Stimulated activated CD4-positive, alpha-beta T cell treated with anti-CD3 and anti-CD28 coated beads, Interleukin-4, amount 100 ng/mL, for 24 hours (primary cell): ENCODE measurements at regions not wholly inside any gene's neighbourhood (a gene's known extent, or its start where the extent isn't known, plus 50 kb on each side); places are given as distances from the start of the nearest gene placed in this dataset.

Experiments used
- DNase-seq: peaks from one replicate; pipeline ENCODE4 v3.0.0-alpha.2; 2020

DNA sequence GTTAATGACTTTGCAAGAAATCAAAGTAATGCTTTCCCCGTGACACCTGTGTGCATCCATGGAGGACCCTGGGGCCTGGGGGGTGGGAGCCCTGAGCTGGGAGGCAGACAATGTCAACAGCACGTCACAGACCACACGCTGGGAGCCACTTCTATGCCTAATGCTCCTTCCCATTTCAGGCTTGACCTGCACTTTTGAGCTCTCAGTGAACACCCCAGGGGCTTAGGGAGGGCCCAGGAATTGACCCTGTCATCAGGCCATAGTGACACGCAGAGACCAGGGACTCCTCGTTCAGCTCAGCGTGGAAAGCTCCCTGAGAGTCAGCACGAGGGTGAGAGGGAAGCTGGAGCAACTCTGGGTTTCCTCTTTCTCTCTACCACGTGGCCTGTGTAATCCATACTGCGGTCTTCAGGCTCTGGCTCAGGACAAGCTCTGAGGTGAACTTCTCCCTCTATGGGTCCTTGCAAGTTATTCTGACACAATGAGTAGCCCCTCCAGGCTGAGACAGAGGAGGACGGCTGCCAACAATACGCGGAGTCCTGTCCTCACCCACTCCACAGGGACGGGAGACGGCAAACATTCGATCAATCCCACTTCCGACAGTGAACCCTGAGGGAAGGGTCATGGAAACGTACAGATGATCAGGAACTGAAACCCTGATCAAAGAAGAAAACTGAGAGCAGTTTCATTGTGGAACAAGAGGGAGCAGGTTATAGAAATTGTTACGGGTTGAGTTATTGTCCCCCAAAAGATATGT, 130.8 kb upstream of the IRX4 start:
- DNase-seq, result no peak

DNA sequence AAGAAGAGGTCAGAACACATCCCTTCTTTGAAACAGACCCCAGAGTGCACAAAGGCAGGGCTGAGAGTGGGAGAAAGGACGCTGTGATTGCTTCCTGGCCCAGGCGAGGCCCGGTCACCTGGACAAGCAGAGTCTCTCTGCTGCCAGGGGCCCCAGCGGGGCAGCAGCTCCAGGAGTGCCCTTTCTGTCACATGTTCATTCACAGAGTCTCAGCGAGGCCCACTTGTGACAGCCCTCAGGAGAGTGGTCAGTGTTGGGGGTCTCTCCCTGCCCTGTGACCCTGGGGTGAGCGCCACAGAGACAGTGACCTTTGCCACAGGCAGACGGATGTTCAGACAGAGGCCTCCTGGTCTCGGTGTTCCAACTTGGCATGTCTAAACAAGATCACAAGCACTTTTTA, 130.2 kb upstream of the IRX4 start:
- no peak for DNase-seq

DNA sequence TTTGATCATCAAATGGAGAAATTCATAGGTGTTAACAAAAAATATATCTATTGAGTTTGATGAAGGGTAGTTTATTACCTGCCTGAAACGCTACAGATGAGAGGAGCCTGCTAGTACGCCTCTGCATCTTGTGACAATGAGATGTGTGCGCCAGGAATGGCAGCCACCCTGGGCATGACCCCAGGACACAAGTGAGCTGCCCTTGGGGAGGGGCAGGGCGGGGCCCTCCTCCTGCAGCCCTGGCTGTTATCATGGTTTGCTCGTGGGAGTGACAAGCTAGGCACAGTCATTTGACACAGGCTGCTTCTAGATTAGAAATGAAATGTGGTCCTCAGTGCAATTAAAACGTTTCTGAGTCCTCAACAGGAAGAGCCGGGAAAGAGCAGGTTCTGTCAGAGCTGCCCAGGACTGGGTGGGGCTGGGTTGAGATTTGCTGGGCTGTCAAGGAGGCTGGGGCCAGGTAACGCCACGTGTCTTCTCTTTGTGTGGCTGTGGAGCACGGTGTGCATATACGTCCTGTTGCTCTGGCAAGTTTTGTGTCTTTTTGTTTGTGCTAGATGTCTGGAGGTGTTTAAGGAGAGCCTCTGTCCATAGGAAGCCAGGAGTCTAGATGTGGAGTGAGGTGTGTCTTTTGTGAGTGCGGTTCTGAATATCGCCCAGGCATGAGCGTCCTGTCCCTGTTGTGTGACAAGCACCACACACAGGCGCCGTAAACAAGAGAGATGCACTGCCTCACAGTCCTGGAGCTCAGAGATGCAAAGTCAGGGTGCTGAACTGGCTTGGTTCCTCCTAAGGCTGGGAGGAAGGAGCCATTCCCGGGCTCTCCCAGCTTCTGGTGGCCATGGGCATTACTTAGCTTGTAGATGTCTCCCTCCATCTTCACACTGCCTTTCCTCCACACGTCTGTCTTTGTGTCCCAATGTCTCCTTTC, 129.0 kb upstream of the IRX4 start:
- no peak for DNase-seq

DNA sequence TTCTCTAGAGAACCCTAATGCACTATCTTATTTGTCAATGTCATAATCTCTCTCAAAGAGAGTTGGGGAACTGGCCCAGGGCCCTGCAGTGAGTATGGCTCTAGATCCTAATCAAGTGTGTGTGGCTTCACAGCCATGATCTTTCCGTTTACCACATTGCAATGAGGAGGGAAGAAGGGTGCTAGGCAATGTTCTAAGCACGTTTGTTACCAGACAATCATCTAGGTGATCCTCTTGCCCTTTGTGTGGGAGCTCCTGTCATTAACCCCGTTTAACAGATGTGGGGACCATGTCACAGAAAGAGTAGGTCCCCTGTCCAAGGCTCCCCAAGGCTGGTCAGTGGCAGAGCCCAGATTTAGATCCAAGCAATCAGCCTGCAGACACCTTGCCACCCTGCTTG, 128.2 kb upstream of the IRX4 start:
- no peak for DNase-seq

DNA sequence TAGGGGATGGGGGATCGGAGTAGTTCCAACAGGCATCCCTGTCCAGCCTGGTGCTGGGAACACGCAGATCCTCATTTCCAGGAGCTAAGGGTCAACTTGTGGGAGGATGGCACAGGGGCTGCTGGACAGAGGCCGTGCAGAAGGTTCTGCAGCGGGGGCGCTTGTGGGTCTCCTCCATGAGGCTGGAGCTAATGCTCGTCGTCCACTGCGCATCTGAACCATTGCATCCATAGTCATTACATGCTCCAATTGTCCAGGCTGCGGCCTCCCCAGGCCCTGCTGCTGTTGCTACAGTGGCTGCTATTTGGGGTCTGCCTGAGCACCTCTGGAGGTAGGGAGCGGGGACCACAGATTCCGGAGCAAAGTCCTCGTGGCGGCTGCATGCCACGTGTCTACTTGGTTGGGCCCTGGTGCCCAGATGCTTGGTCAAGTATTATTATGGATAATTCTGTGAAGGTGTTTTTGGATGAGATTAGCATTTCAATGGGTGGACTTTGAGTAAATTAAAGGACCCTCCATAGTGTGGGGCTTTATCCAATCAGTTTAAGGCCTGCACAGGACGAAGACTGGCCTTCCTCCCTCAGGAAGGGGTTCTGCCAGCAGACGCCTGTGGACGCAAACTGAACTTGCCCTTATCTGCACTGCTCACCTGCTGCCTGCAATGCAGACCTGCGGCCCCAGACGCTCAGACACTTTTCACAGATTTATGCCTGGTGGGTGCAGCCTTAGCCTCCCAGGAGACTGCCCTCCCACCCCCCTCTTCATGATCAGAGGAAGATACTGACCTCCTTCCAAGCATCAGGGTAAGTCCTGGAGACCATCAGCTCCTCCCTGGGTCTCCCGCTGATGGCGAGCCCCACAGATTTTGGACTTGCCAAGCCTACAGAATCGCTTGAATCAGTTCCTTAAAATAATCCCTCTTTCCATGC, 127.5 kb upstream of the IRX4 start:
- no peak for DNase-seq

DNA sequence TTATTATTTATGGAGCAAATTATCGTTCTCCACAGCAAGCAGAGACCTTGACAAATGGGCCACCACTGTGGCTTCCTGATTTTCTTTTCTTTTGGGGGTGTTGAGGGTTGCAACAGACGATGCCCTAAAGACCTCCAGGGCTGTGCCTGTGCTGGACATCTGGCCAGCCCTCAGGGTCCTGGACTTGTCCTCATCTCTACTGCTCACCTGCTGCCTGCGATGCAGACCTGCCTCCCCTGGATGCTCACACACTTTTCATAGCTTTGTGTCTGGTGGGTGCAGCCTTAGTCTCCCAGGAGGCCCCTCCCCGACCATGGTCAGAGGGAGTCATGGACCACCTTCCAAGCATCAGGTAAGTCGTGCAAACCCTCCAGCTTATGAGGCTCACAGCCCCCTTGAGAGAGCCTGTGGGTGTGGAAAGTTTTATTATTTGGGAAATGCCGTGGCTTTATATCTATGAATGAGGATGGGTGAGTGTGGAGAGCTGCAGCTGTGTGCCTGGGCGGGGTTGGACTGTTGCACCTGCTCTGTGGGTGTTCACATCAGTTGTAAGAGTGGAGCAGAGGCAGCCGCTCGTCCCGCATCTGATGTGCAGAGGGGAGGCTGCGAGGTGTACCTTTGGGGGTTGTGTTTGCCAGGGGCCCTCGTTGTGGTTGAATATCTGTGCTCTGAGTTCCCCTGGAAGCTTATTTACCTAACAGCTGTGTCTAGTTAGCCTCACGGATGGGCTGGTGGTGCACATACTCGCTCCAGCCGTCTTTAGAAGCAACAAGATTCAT, 126.3 kb upstream of the IRX4 start:
- no peak for DNase-seq

DNA sequence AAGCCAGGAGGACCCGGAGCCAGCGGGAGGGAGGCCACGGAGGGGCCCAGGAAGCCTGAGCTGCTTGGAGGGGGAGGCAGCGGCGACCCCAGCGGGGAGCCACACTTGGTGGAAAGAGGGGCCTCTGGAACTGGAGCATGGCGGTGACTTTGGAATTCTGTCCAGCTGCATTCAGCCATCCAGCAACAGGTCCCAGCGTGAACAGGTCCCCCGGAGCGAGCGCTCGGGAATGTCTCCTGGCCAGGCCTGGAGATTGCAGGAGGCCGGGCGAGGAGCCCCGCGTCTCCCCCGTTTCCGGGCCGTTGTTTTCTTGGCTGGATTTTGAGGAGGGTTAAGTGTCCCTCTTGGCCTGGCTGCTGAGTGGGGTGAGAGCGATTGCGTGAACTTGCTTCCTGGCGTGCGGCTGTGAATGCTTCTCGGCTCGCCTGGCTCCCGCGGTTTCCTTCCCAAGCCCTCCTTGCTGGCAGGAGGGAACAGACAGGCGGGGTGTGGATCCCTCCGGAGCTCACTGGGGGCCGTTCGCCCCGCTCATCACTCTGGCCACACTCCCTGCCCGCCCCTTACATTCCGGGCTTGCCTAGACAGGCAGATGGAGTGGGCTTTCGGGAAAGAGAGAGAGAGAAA, 125.3 kb upstream of the IRX4 start:
- no peak for DNase-seq

DNA sequence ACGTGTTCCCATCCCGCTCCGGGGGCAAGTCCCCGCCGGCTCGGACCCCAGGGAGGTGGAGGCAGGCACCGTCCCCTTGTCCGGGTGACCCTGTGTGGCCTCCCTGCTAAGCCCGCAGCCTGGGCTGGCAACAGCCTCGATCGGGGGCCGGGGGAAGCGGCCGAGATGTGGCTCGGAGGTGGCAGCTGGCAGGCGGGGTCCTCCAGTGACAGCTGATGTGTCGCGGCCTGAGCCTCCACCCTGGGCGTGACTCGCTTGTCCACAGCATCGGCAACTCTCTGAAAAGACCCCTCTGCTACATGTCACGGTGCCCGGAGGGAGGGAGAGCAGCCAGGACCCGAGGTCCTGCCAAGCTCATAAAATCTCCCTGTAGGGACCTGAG, 124.8 kb upstream of the IRX4 start:
- no peak for DNase-seq

DNA sequence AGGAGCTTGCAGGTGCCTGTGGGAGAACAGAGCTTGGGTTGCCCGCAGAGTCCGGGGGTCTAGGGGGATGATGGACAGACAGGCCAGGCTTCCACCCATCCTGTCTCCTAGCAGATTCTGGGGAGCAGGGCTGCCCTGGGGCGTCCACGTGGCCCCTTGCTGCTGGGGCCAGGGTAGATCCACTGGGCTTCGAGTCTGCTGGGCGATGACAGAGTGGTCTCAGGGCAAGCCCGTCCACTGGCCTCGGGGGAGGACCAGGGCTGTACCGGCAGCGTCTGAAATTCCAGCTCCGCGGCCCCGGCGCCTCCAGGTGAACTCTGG, 124.2 kb upstream of the IRX4 start:
- no peak for DNase-seq

DNA sequence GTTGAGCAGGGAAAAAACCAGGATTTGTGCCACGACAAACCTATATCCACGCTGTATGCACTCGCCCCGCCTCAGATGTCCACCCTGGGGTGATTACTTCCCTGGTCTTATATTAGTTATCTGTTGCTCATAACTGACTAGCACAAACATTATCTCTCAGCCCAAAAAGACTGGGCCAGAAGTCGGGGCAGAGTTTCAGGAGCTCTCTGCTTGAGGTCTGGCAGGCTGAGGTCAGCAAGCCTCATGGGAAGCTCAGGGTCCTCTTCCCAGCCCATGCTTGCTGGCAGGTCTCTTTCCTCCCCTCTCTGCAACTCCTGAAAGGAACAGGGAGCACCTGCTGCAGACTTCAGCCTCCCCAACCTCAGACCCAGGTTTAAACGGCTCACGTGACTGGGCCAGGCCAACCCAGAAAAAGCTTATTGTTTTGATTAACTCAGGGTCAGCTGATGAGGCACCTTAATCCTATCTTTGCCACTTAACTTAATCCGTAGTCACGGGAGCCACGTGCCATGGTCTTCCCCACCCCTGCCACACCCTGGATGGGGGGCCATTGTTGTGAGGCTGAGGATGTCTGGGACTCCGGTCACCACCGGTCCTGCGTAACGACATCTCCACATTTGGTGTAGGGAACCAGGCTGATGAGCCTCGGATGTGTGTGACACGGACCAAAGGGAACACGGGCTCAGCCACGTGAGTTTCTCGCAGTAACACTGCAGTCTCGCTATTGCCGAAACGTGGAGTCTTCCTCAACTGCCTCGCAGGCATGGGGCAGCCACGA, 123.7 kb upstream of the IRX4 start:
- no peak for DNase-seq

DNA sequence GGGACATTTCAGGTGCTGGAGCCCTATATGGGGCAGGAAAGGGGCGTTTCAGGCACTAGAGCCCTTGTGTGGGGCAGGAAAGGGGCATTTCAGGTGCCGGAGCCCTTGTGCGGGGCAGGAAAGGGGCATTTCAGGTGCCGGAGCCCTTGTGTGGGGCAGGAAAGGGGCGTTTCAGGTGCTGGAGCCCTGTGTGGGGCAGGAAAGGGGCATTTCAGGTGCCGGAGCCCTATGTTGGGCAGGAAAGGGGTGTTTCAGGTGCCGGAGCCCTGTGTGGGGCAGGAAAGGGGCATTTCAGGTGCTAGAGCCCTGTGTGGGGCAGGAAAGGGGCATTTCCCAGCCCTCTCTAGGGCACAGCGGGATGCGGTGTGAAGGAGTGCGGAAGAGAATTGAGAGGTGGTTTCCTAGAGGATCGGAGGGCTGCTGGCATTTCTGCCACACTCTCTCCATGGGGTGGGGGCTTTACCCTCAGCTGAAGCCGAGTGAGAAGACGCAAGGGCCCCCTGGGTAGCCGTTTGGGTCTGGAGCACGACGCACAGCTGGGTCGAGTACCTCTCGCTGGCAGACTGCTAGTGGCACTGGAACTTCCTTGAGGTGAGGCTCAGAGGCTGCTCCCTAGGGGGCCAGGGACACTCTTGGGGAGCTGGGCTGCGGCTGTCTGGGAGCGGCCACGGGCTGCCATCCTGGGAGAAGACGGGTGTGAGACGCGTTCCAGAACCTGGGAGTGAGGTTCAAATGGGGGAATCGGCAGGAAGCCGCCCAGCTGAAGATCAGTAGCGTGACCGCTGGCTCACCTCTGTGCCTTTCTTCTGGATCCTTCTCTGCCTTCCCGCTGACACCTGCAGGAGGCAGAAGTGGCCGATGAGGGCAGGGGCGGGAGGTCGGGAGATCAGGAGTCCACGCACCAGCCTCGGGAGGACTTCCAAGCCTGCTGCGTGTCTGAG, 122.6 kb upstream of the IRX4 start:
- DNase-seq, result no peak

DNA sequence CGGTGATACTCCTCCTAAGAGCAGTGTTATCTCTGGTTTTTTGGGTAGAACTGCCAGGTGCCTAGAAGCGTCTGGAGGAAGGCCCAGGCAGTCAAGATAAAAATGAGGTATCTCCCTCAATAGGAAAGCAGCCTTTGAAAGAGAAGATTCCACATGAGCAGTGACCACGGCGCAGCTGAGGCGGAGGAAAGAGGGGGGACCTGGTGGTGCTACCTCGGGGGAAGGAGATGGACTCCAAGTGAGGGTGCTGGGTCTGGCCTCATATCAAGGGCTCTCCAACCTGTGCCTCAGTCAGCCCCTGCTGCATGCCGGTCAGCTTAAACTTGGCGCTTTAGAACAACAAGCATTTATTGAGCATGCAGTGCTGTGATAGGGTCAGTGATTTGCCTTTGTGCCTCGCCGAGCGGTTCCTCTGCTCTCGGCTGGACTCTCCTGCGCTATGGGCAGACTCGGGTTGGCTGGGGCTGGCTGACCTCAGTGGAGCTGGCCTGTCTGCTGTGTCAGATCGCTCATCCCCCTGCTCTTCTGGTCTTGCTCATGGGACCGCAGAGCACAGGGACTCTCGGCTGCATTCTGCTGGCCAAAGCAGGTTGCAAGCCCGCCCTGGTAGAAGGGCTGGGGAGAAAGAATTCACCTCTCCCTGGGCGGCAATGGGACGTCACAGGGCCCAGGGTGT, 121.1 kb upstream of the IRX4 start:
- no peak for DNase-seq

DNA sequence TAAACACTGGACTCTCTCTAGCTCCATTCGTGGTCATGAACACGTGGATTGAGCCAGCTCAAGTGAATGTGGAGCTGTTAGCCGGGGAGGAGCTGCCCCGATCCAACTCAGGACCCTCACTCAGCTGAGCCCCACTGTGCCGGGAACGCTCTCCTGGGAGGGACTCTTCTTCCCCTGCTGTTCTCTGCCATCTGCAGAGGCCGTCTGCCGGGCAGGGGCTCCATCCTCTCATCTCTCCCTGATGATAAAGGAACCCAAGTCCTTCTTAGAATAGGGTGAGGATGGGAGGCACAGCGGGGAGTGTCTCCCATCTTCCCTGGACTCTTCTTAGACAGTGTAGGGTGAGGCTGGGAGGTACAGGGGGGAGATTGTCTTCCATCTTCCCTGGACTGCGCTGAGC, 120.5 kb upstream of the IRX4 start:
- DNase-seq, result no peak

DNA sequence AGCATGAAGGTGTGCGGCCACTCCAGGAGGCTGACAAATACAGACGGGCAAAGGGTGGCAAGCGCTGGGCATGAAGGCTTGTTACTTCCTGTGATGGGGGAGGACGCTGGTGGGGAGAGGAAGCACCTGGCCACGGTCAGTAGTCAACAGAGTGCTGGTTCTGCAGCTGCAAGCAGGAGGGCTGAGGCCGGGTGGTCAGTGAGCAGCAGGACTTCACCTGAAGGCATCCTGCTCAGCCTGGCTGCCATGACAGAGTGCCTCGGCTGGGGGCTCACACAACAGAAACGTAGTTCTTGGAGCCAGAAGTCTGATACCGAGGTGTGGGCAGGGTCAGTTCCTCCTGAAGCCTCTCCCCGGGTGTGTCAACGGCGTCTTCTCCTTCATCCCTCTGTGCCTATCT, 118.6 kb upstream of the IRX4 start:
- DNase-seq, result no peak

DNA sequence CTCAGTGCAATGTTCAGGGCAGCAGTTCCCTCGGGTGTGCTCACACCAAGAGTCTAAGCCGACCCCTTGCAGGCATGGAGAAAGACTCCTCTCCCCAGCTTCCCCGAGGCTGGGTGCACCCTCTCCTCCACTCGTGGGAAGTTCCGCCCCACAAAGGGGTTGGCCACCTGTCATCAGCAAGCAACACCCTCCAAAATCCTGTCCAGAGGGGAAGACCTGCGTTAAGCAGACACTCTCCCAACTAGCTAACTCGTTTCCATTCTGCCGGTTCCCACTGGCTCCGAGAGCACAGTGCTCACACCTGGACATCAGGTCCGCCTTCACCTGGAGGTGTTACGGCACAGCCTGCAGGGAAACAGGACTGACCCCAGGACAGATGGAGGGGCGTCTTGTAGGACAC, 117.9 kb upstream of the IRX4 start:
- DNase-seq, result no peak

DNA sequence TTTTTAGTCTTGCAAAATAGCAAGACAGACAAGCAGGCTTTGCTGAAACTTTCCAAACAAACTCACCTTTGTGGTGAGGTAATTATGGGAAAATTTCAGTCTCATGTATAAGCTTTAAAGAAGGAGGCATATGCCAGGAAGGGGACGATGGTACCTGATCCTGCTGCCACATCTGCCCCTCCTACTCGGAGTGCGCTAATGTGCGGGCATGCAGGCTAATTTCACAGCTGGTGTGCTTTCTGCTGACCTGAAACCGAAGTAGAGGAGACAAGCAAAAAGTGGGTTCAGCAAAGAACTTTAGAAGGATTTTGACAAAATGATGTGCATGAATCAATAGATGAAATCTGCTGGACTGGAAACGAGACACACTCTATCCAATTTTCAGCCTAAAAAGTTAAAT, 117.1 kb upstream of the IRX4 start:
- DNase-seq, result no peak

DNA sequence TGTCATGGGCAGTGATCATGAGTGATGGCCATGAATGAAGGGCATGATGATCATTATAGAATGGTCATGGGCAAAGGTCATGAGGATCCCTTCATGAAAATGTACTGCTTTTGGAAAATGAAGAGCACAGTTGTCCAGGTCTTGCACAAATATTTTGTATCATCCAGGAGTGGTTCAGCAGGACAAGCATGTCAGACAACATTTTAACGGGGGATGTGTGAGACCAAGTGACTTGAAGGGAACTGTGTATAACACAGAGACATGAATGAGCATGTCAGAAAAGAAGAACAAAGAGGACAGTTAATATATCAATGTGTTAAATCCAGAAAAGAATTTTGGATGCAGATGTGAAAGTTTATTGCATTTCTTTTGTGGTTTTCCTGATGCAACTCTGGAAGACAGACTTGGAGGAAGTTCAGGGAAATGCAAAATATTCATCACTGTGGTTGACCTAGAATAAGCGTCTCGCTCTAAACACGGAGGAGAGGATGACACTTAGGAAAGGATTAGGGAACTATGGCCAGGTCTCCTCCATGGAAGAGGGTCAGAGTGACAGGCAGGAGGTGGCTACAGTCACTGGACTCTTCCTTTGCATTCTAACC, 116.1 kb upstream of the IRX4 start:
- DNase-seq, result no peak

DNA sequence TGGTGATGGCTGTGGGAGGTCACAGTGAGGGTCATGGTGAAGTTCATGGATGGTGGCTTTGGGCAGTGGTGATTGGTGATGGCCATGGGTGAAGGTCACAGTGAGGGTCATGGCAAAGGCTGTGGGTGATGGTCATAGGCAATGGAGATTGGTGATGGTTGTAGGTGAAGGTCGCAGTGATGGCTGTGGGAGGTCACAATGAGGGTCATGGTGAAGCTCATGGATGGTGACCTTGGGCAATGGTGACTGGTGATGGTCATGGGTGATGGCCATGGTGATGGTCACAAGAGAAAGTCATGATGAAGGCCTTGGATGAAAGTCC, 115.6 kb upstream of the IRX4 start:
- no peak for DNase-seq

DNA sequence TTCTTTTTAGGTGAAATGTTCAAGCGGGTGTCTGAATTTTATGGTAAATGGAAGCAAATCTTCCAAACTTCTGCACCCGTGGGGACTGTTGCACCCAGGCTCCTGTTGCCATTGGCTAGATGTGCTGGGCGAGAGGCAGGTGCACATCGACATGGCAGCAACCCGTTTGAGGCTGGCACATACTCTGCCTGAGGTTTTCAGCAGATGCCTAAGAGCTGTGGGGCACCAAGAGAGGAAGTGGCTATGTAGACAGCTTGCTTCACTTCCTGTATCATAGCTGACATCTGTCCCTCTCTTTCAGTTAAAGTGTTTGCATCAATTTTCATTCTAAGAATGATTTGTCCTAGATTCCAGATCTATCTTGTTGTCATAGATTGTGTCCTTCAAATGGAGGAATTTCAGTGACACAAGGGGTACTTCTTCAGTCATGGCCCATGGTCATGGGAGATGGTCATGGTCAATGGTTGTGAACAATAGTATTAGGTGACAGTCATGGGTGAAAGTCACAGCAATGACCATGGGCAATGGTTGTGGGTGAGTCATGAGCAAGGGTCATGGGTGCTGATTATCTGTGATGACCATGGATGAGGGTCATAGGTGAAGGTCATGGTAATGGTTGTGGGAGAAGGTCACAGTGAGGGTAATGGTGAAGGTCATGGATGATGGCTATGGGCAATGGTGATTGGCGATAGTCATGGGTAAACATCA, 115.1 kb upstream of the IRX4 start:
- no peak for DNase-seq
